Thymus (tissue), 11 donors: ENCODE measurements at regions not wholly inside any gene's neighbourhood (a gene's known extent, or its start where the extent isn't known, plus 50 kb on each side); places are given as distances from the start of the nearest gene placed in this dataset.

Experiments
- DNase-seq, 9 donors: peaks; one replicate each; pipeline ENCODE4 v3.0.0-alpha.2; 2013; ENCODE audit warnings: low spot score in 9 of 9, low read depth in 6 of 9, missing footprints in 1 of 9
- H3K27ac ChIP-seq, 2 donors: one replicate each; pipeline ENCODE4 v1.5.1; 2013; ENCODE audit warnings: control low read depth in 1 of 2, low read depth in 1 of 2, low read length in 1 of 2, mild to moderate bottlenecking in 1 of 2, moderate library complexity in 1 of 2
- H3K27me3 ChIP-seq, 2 donors: one replicate each; pipeline ENCODE4 v1.5.1; 2013; ENCODE audit warnings: low read length in 1 of 2; ENCODE audit not compliant: control insufficient read depth in 2 of 2, insufficient read depth in 1 of 2
- H3K36me3 ChIP-seq, 2 donors: one replicate each; pipeline ENCODE4 v1.5.1; 2013; ENCODE audit warnings: low read length in 1 of 2, mild to moderate bottlenecking in 1 of 2, moderate library complexity in 1 of 2; ENCODE audit not compliant: control insufficient read depth in 2 of 2, insufficient read depth in 2 of 2
- H3K4me1 ChIP-seq, 2 donors: one replicate each; pipeline ENCODE4 v1.5.1; 2013; ENCODE audit warnings: low read length in 2 of 2; ENCODE audit not compliant: control insufficient read depth in 2 of 2, insufficient read depth in 2 of 2
- H3K4me3 ChIP-seq, 2 donors: one replicate each; pipeline ENCODE4 v1.5.1; 2013; ENCODE audit warnings: low read length in 2 of 2, control low read depth in 1 of 2, mild to moderate bottlenecking in 1 of 2
- H3K9me3 ChIP-seq, 2 donors: one replicate each; pipeline ENCODE4 v1.5.1; 2013; ENCODE audit warnings: low read length in 1 of 2, mild to moderate bottlenecking in 1 of 2; ENCODE audit not compliant: control insufficient read depth in 2 of 2, insufficient read depth in 1 of 2
- WGBS: extraction: QIAGEN DNeasy Blood & Tissue Kit; methylation state at CpG from one replicate; pipeline ENCODE4 v1.1.7; 2013; 5-methylcytosine and 5-hydroxymethylcytosine counted together
- donor health status: healthy.

DNA sequence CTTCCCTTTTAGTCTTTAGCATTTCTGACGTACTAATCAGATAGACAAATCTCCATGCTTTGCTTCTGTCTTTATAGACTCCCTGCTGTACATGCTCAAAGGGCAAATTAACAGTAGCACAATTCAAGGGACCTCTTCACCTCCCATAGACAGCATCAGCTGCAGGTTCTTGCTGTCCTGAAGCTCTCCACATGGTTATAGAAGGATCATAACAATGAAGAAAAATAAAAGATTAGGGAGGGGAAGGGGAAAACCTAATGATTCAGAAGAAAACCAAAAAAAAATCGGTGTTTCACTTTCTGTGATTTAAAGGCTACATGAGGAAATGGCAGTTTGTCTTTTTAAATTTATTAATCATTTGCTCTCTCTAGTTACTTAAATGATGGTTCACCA is 155.5 kb downstream of the PTCSC3 start:
- H3K9me3 ChIP-seq = no peaks in the 10 kb centered on the region
- no peaks in the 10 kb centered on the region for H3K27me3 ChIP-seq
- no peaks in the 10 kb centered on the region for H3K4me1 ChIP-seq
- H3K36me3 ChIP-seq = no peaks in the 10 kb centered on the region
- no peak overlapping the region for H3K4me3 ChIP-seq
- 84% methylated on average over 2 of the region's 2 CpGs for WGBS
- no peak overlapping the region for H3K27ac ChIP-seq
- no peak for DNase-seq

DNA sequence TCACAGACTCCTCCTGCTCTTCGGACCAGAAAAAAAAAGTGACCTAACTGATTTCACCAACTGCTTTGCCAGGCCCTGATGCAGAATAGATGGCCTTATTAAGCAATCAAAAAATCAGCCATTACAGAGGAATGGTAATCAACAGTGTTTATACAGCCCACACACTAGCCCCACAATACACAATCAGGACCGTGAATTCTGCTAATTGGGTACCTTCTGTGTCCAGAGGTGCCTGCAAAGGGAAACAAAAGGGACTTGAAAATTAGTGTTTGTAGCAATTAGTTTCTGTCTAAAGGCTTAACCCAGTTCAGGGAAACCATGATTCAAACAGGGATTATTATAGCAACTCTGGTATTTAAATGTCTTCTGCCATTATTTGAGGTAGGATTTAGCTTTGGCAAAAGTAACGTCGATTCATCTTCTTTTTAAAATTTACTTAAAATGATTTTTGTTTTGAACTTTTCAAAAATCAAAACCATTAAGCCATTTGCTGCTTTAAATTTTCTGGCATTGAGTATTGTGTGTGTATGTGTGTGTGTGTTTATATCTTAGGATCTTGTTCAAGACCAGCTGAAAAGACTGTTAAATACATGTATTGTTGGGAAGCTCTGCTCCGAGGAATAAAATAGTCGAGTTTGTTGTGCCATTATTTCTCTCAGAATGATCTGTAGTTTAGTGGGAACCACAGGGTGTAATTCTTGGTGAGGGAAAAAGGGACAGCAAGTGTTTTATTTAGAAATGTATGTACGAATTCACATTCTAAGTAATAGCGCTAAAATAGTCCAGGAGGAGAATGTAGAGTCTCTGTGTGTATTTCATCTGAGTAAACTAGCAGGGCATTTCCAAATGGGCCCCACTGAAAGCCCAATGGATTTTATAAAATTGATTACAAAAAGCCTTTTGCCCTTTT is 156.1 kb downstream of the PTCSC3 start:
- 91% methylated on average over 8 of the region's 8 CpGs for WGBS
- no peak overlapping the region for H3K27ac ChIP-seq
- no peak overlapping the region for H3K4me3 ChIP-seq
- no peaks in the 10 kb centered on the region for H3K36me3 ChIP-seq
- H3K27me3 ChIP-seq = no peaks in the 10 kb centered on the region
- no peaks in the 10 kb centered on the region for H3K4me1 ChIP-seq
- H3K9me3 ChIP-seq = no peaks in the 10 kb centered on the region
- no peak for DNase-seq

DNA sequence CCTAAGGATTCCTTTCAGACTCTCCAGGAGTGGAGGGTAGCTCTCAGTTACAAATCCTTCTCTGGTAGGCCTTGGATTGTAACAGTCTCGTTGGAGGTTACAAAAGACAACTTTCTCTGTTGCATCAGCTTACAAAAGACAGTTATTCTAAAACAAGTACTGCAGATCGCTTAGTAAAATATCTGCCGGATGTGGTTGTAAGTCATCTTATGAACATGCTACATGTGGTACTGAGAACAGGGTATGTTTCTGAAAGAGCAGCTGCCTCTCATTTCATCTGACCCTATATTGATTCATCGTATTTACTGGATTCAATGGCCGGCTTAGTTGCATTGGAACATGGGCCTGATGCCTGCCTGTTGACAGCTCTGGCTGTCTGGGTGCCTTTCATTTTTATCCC is 157.4 kb downstream of the PTCSC3 start:
- Histone ChIP-seq H3K27ac (no peak overlapping the region), H3K4me3 (no peak overlapping the region), H3K4me1 (no peaks in the 10 kb centered on the region), H3K27me3 (no peaks in the 10 kb centered on the region), H3K9me3 (no peaks in the 10 kb centered on the region), H3K36me3 (no peaks in the 10 kb centered on the region)
- DNase-seq = no peak
- WGBS = 93% methylated on average over 5 of the region's 5 CpGs

DNA sequence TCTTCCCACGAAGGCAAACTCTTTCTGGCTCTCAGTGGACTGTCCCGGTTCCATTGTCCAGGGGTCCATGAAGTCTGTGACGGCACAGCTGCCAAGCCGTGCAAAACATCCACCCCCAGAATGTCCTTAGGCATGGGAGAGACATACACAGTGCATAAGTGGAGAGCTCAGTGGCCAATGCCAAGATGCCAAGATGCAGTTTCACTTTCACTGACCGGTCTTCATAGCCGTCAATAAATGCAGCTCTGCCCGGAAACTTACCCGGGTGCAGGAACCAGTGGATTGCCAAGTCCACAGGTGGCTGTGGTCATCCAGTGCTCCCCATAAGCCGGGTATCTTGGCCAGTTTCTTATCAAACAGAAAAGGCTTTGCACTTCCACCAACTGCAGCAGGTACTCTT is 162.3 kb downstream of the PTCSC3 start:
- no peaks in the 10 kb centered on the region for H3K27me3 ChIP-seq
- no peaks in the 10 kb centered on the region for H3K9me3 ChIP-seq
- no peak for DNase-seq
- no peak overlapping the region for H3K27ac ChIP-seq
- H3K36me3 ChIP-seq = no peaks in the 10 kb centered on the region
- H3K4me3 ChIP-seq = no peak overlapping the region
- H3K4me1 ChIP-seq = no peaks in the 10 kb centered on the region
- WGBS = 82% methylated on average over 9 of the region's 9 CpGs

DNA sequence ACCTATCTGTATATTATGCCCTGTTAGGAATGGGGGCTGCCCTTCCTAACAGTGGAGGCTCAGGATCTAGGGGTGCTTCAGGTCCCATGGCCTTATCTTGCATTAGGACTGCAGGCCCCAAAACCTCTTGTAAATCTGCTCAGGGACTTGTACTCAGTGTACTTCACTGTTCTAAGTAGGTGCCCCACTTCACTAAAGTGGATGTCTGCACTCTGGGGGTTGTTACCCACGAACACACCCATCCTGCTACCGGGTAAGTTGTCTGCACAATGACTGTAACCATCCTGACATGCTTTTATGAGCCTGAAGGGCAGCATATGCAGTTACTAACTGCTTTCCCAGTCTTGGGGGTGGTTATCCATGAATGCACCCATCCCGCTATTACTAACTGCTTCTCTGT is 163.0 kb downstream of the PTCSC3 start:
- H3K36me3 ChIP-seq = no peaks in the 10 kb centered on the region
- H3K27ac ChIP-seq = no peak overlapping the region
- WGBS = 93% methylated on average over 3 of the region's 3 CpGs
- no peak for DNase-seq
- H3K4me1 ChIP-seq = no peaks in the 10 kb centered on the region
- no peaks in the 10 kb centered on the region for H3K9me3 ChIP-seq
- H3K4me3 ChIP-seq = no peak overlapping the region
- H3K27me3 ChIP-seq = no peaks in the 10 kb centered on the region

DNA sequence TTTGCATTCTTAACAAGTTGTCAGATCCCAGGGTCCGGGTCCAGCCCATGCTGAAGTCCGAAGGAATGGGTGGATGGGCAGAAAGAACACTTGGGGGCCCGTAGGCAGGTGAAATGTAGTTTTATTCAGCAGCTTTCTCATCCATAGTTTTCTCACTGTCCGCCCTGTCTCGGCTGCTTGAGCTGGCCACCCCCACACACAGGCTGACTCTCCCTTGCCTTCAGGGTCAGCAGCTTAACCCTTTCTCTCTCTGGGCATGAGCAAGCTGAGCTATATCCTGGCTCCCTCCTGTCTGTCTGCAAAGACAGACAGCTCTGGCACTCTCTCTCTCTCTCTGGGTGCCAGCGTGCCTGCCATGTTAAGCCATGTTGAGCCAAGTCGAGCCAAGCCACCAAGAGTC is 163.9 kb downstream of the PTCSC3 start:
- 69% methylated on average over 7 of the region's 7 CpGs for WGBS
- no peaks in the 10 kb centered on the region for H3K9me3 ChIP-seq
- no peak overlapping the region for H3K4me3 ChIP-seq
- DNase-seq = no peak
- H3K27ac ChIP-seq = no peak overlapping the region
- no peaks in the 10 kb centered on the region for H3K27me3 ChIP-seq
- H3K4me1 ChIP-seq = no peaks in the 10 kb centered on the region
- no peaks in the 10 kb centered on the region for H3K36me3 ChIP-seq

DNA sequence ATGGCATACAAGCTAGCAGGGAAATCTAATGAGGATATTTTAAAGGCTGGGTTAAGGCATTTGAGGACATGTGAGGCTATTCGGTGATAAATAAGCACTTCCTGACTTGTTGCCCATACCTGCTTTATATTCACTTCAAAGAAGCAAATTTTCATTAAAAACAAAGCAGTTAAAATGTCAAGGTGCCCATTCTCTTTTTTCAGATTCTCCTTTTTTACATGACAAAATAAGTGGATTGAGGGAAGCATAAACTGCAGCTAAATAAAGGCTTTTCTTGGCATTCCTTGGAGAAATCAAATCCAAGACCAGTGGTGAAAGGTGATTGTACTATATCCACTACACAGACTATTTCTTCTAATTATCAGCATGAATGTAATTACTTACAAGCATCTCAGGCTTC is 166.9 kb downstream of the PTCSC3 start:
- no peaks in the 10 kb centered on the region for H3K36me3 ChIP-seq

DNA sequence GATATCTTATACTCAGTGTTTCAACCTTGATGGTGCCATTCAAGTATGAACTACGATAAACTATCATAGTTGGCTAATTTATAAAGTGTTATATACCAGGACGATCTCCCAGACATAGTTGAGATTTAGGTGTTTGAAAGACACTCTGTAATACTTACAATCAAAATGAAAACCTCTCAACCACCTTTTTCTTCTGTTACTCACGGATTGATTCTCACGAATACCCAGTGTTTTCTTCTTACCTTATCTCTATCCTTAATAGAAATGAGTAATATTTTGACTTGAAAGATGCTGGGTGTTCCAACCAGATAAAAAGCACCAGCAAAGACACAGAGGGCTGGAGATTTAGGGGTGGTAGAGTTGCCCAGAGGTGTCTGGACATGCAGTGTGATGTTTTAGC is 169.9 kb downstream of the PTCSC3 start:
- WGBS = 95% methylated on average over 4 of the region's 4 CpGs
- Histone ChIP-seq H3K27me3 (no peaks in the 10 kb centered on the region), H3K36me3 (no peaks in the 10 kb centered on the region), H3K4me3 (no peak overlapping the region), H3K4me1 (no peaks in the 10 kb centered on the region), H3K27ac (no peak overlapping the region), H3K9me3 (no peaks in the 10 kb centered on the region)
- DNase-seq = no peak

More for the DNA sequence above, 166.9 kb downstream of the PTCSC3 start:
- Histone ChIP-seq H3K9me3 (no peaks in the 10 kb centered on the region), H3K4me3 (no peak overlapping the region), H3K27ac (no peak overlapping the region), H3K4me1 (no peaks in the 10 kb centered on the region), H3K27me3 (no peaks in the 10 kb centered on the region)
- WGBS = 52% methylated on average over 1 of the region's 1 CpG
- DNase-seq = no peak

DNA sequence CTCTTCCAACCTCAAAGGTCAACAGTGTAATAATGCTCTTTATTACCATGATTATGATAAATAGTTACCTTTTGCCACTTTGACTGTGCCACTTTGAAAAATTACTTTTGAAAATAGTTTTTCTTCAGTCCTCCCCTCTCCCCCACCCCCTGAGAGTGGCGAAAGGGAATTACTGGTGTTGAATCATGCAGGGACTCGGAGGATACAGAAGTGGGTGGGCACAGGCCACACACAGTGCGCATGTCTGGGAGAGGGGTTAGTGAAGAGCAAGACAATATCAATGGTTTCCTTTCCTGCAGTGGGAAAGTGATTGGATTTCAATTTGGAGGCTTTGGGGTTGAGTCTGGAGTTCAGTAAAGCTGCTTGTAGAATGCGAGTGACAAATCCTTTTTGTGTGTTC is 170.9 kb downstream of the PTCSC3 start:
- H3K4me1 ChIP-seq = no peaks in the 10 kb centered on the region
- H3K9me3 ChIP-seq = no peaks in the 10 kb centered on the region
- 92% methylated on average over 4 of the region's 4 CpGs for WGBS

More for the DNA sequence above, 170.9 kb downstream of the PTCSC3 start:
- no peak for DNase-seq
- Histone ChIP-seq H3K36me3 (no peaks in the 10 kb centered on the region), H3K4me3 (no peak overlapping the region), H3K27me3 (no peaks in the 10 kb centered on the region), H3K27ac (no peak overlapping the region)
